Panc1 (cell line): ENCODE measurements at regions not wholly inside any gene's neighbourhood (a gene's known extent, or its start where the extent isn't known, plus 50 kb on each side); places are given as distances from the start of the nearest gene placed in this dataset.

Experiments
- ATAC-seq: fragments of 200-7000 bp; cut with Tn5 transposase; 2 replicates; pipeline ENCODE4 v1.9.1; 2020; ENCODE audit warnings: mild to moderate bottlenecking, moderate library complexity
- BruUV-seq: library from RNA; stranded (reverse); fragments of 400-500 nt; replicated peaks from 2 replicates; lab custom pipeline; 2021; lab: Mats Ljungman, UMichigan
- CTCF ChIA-PET: fragments of 300-600 bp; sonication (Branson Sonifier 250); formaldehyde crosslinking; loops from one replicate; lab custom pipeline; 2022; ENCODE audit warnings: antibody characterized with exemption; lab: Charles Lee
- POLR2A ChIA-PET: fragments of 300-600 bp; sonication (Branson Sonifier 250); formaldehyde crosslinking; loops from one replicate; lab custom pipeline; 2022; ENCODE audit warnings: antibody characterized with exemption; lab: Charles Lee
- DNase-seq: peaks from one replicate; pipeline ENCODE4 v3.0.0-alpha.2; 2010; ENCODE audit warnings: low read depth, low spot score
- H3K27ac ChIP-seq: 2 replicates; pipeline ENCODE4 v1.5.1; 2011; ENCODE audit warnings: mild to moderate bottlenecking, low read length, inconsistent platforms
- H3K27me3 ChIP-seq: fragments of 200-500 bp; sonication (Bioruptor generic); 2 replicates; pipeline ENCODE4 v1.6.0; 2014; ENCODE audit warnings: low read length, inconsistent platforms; ENCODE audit not compliant: control insufficient read depth, insufficient read depth
- H3K36me3 ChIP-seq: fragments of 200-500 bp; sonication (Bioruptor generic); 2 replicates; pipeline ENCODE4 v1.5.1; 2014; ENCODE audit warnings: inconsistent platforms, mild to moderate bottlenecking, low read length, moderate library complexity; ENCODE audit not compliant: control insufficient read depth, insufficient read depth
- H3K4me1 ChIP-seq: 2 replicates; pipeline ENCODE4 v1.5.1; 2011; ENCODE audit warnings: inconsistent platforms, mild to moderate bottlenecking, low read length, moderate library complexity; ENCODE audit not compliant: control insufficient read depth, insufficient read depth
- H3K4me3 ChIP-seq, 2 experiments: 2 replicates each; pipeline ENCODE4 v1.5.1; 2011 to 2012; ENCODE audit warnings: low read depth in 2 of 2, low read length in 2 of 2, mild to moderate bottlenecking in 2 of 2, inconsistent platforms in 1 of 2, moderate library complexity in 1 of 2
- H3K9me3 ChIP-seq: fragments of 200-500 bp; sonication (Bioruptor generic); 2 replicates; pipeline ENCODE4 v1.5.1; 2014; ENCODE audit warnings: low read depth, mild to moderate bottlenecking, inconsistent platforms, low read length, moderate library complexity; ENCODE audit not compliant: control insufficient read depth, insufficient read depth
- POLR2AphosphoS5 ChIP-seq: IDR thresholded peaks from 2 replicates; pipeline ENCODE4 v1.6.1; 2012; ENCODE audit warnings: mild to moderate bottlenecking, low read depth, low read length, moderate library complexity
- REST ChIP-seq, 2 experiments: IDR thresholded peaks; 2 replicates each; pipeline ENCODE4 v1.6.1; 2011 to 2012; ENCODE audit warnings: low read depth in 2 of 2, control low read depth in 1 of 2, low read length in 1 of 2, mild to moderate bottlenecking in 1 of 2, moderate library complexity in 1 of 2; ENCODE audit not compliant: insufficient read depth in 1 of 2
- SIN3A ChIP-seq: IDR thresholded peaks from 2 replicates; pipeline ENCODE4 v1.6.1; 2012; ENCODE audit warnings: low read depth, mild to moderate bottlenecking, low read length, moderate library complexity, borderline replicate concordance; ENCODE audit not compliant: insufficient read depth
- TCF7L2 ChIP-seq: IDR thresholded peaks from 2 replicates; pipeline ENCODE4 v1.6.1; 2011; ENCODE audit warnings: mild to moderate bottlenecking, low read depth, low read length, inconsistent platforms
- in situ Hi-C: cut with HindIII; loops from 2 replicates; pipeline ENCODE4 v1.10.0; 2016; ENCODE audit warnings: low sequenced_read_pairs, low pct_unique_long_range_greater_than_20kb
- intact Hi-C: fragments of 100-400 bp; cut with micrococcal nuclease; formaldehyde crosslinking; loops from one replicate; pipeline ENCODE4 v1.10.0; 2022; ENCODE audit not compliant: unreplicated experiment
- TF ChIP-seq, protein P1 (sequence below): fragments of 450-650 bp; IDR thresholded peaks from 2 replicates; pipeline ENCODE4 v1.5.1; 2017; ENCODE audit warnings: mild to moderate bottlenecking

DNA sequence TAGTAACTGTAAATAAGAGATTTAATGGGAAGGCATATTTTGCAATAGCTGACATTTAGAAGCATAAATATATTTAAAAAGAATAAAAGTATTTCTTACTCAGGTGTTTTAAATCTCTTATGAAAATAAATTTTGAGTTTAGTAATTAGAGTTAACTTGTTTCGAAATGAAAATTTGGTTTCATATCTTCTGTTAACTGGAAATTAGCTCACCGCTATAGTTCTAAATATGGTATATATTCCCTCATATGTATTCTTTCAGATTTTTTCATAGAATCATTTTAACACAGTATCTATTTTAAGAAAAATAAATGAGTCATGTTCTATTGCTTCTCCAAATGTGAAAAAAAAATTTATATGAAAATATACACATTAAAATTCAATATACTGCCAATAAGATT lies 434.1 kb downstream of the DTWD2 start:
- no peak for TF ChIP-seq SIN3A
- TF ChIP-seq REST (IDR thresholded peaks at IDR 0.05; ENCODE audit: insufficient read depth in 1 of 2, low read depth in 2 of 2, low read length in 1 of 2), result no peak
- TF ChIP-seq TCF7L2, result no peak
- TF ChIP-seq, protein P1, sequence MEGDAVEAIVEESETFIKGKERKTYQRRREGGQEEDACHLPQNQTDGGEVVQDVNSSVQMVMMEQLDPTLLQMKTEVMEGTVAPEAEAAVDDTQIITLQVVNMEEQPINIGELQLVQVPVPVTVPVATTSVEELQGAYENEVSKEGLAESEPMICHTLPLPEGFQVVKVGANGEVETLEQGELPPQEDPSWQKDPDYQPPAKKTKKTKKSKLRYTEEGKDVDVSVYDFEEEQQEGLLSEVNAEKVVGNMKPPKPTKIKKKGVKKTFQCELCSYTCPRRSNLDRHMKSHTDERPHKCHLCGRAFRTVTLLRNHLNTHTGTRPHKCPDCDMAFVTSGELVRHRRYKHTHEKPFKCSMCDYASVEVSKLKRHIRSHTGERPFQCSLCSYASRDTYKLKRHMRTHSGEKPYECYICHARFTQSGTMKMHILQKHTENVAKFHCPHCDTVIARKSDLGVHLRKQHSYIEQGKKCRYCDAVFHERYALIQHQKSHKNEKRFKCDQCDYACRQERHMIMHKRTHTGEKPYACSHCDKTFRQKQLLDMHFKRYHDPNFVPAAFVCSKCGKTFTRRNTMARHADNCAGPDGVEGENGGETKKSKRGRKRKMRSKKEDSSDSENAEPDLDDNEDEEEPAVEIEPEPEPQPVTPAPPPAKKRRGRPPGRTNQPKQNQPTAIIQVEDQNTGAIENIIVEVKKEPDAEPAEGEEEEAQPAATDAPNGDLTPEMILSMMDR, result no peak
- no peak for TF ChIP-seq POLR2AphosphoS5
- Histone ChIP-seq H3K36me3 (no peaks in the 10 kb centered on the region), H3K27me3 (no peaks in the 10 kb centered on the region), H3K4me3 (no peak overlapping the region), H3K27ac (no peak overlapping the region), H3K9me3 (no peaks in the 10 kb centered on the region), H3K4me1 (no peaks in the 10 kb centered on the region)
- POLR2A ChIA-PET, result no interaction called here
- no TSS peak for BruUV-seq
- CTCF ChIA-PET, result no interaction called here
- in situ Hi-C loops (no loop called here), intact Hi-C loops (no loop called here)
- ATAC-seq, result no peak
- DNase-seq, result no peak

- DNase-seq, result no peak
- H3K9me3 ChIP-seq, result no peaks in the 10 kb centered on the region
- CTCF ChIA-PET, result no interaction called here
- intact Hi-C loops, result no loop called here
- no peaks in the 10 kb centered on the region for H3K36me3 ChIP-seq
- BruUV-seq, result no TSS peak
- no peak for TF ChIP-seq SIN3A
- no peak for TF ChIP-seq POLR2AphosphoS5
- TF ChIP-seq, protein P1, result no peak
- no peak for TF ChIP-seq TCF7L2
- TF ChIP-seq REST (IDR thresholded peaks at IDR 0.05; ENCODE audit: insufficient read depth in 1 of 2, low read depth in 2 of 2, low read length in 1 of 2), result no peak
- H3K4me3 ChIP-seq, result no peak overlapping the region
- no peaks in the 10 kb centered on the region for H3K27me3 ChIP-seq
- no peaks in the 10 kb centered on the region for H3K4me1 ChIP-seq
- no peak overlapping the region for H3K27ac ChIP-seq
- no peak for ATAC-seq
- in situ Hi-C loops, result no loop called here
- POLR2A ChIA-PET, result no interaction called here
Observed at GRCh38 chr5:118553662-118554061, 434.7 kb downstream of the DTWD2 start.
